OCI-LY3 (cell line): ENCODE measurements at regions not wholly inside any gene's neighbourhood (a gene's known extent, or its start where the extent isn't known, plus 50 kb on each side); places are given as distances from the start of the nearest gene placed in this dataset.

Experiments
- EZH2phosphoT487 ChIP-seq: fragments of 200-600 bp; shearing (Covaris generic); IDR thresholded peaks from 2 replicates; pipeline ENCODE4 v1.6.1; 2018; ENCODE audit warnings: antibody characterized with exemption, mixed run types, low read depth
- TF ChIP-seq, protein P1 (sequence below): fragments of 200-600, 300-600 bp; sonication (generic); IDR thresholded peaks from 2 replicates; pipeline ENCODE4 v1.5.1; 2014; ENCODE audit warnings: antibody characterized with exemption, low read length, low read depth

DNA sequence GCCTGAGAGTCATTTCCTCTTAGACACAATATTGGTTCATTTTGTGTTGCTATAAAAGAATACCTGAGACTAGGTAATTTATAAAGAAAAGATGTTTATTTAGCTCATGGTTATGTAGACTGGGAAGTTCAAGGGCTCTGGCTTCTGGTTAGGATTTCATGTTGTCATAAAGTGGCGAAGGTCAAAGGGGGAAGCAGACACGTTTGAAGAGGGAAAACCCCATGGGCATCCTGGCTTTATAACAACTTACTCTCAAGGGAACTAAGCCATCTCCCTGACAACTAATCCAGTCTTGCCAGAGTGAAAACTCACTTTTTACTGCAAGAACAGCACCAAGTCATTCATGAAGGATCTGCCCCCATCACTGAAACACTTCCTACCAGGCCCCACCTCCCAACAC, 89.7 kb upstream of the RNF152 start:
- TF ChIP-seq, protein P1, sequence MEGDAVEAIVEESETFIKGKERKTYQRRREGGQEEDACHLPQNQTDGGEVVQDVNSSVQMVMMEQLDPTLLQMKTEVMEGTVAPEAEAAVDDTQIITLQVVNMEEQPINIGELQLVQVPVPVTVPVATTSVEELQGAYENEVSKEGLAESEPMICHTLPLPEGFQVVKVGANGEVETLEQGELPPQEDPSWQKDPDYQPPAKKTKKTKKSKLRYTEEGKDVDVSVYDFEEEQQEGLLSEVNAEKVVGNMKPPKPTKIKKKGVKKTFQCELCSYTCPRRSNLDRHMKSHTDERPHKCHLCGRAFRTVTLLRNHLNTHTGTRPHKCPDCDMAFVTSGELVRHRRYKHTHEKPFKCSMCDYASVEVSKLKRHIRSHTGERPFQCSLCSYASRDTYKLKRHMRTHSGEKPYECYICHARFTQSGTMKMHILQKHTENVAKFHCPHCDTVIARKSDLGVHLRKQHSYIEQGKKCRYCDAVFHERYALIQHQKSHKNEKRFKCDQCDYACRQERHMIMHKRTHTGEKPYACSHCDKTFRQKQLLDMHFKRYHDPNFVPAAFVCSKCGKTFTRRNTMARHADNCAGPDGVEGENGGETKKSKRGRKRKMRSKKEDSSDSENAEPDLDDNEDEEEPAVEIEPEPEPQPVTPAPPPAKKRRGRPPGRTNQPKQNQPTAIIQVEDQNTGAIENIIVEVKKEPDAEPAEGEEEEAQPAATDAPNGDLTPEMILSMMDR = no peak
- no peak for TF ChIP-seq EZH2phosphoT487
